ENCODE measurements at regions not wholly inside any gene's neighbourhood (a gene's known extent, or its start where the extent isn't known, plus 50 kb on each side); places are given as distances from the start of the nearest gene placed in this dataset.

DNA sequence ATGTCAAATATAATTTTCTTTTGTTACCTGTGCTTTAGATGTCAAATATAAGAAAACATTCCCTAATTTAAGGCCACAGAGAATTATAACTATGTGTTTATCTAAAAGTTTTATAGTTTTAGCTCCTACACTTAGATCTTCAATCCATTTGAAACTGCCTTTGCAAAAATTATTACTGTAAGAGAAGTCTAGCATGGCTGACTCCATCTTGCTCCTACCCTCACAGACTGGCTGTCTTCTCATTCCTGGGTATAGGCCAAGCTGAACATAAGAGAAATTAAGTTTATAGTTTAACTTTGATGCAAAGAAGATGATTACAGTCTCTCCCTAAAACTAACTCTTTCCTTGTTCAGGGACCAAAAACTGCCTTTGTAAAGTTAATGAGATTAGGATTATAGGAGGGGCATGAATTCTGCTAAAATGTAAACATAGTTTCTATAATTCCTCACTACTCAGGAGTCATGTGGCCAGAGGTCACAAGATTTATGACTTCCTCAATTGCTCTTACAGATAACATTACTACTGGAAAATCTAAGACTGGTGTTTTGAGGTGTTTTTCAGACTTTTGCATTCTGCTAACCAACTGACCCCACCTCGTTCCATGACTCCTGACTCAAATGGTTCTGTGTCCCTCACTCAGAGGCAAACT is 184.0 kb downstream of the BCHE start:
- ChIA-PET POLR2A (no interaction called here), CTCF (ENCODE audit: low intra/inter-chr PET ratio) (no interaction called here)
- Histone ChIP-seq H3K9me3 (replicated peaks; ENCODE audit: control insufficient read depth, insufficient read depth, low read depth, low read length) (no peaks in the 10 kb centered on the region), H3K4me2 (ENCODE audit: insufficient read depth, low read length) (no peak overlapping the region), H3K9ac (ENCODE audit: insufficient read depth in 1 of 2, low read depth in 2 of 2, low read length in 2 of 2) (no peak overlapping the region), H3K27me3 (ENCODE audit: control insufficient read depth in 2 of 2, insufficient read depth in 2 of 2, low read length in 2 of 2) (no peaks in the 10 kb centered on the region), H3K4me3 (no peak overlapping the region), H4K20me1 (replicated peaks; ENCODE audit: control insufficient read depth, insufficient read depth, low read length) (no peaks in the 10 kb centered on the region), H3K79me2 (ENCODE audit: control insufficient read depth, insufficient read depth, low read length) (no peaks in the 10 kb centered on the region), H3K9me1 (ENCODE audit: control insufficient read depth, insufficient read depth, low read length) (no peaks in the 10 kb centered on the region), H3K36me3 (ENCODE audit: control insufficient read depth, insufficient read depth, low read length) (no peaks in the 10 kb centered on the region), H2AFZ (ENCODE audit: low read depth, low read length) (no peak overlapping the region), H3K4me1 (replicated peaks in 1 of 2; ENCODE audit: control insufficient read depth in 2 of 2, insufficient read depth in 2 of 2, low read length in 2 of 2) (no peaks in the 10 kb centered on the region), H3K27ac (ENCODE audit: extremely low read depth, low read depth, low read length) (no peak overlapping the region)
- 0% methylated on average over 1 of the region's 1 CpG for WGBS (ENCODE audit: insufficient coverage, low coverage, missing lambda C conversion rate)
- ATAC-seq (no peak), DNase-seq (ENCODE audit: extremely low read depth in 1 of 4, low spot score in 3 of 4) (no peak), FAIRE-seq (no peak)
- in situ Hi-C loops (cut with MboI) (no loop called here), intact Hi-C loops (cut with micrococcal nuclease) (no loop called here)
- TF ChIP-seq ZBTB17 (CRISPR knock-in tag; IDR thresholded peaks at IDR 0.05): 0 out of 2 replicates have a peak, but pooled peaks have one; percentile 22
- TF ChIP-seq NR2C1 (IDR thresholded peaks at IDR 0.05): no peak
- peak; percentile 53; the same call in 1 of the 2 replicates for TF ChIP-seq NR2C1 (tag; IDR thresholded peaks at IDR 0.05)
- peak; percentile 77; the same call in 1 of the 2 replicates for TF ChIP-seq ZNF79 (CRISPR knock-in tag; IDR thresholded peaks at IDR 0.05; ENCODE audit: low read depth)
- no peak for TF ChIP-seq ZNF75A (CRISPR knock-in tag; IDR thresholded peaks at IDR 0.05)
- no peak for TF ChIP-seq ZNF785 (CRISPR knock-in tag; IDR thresholded peaks at IDR 0.05)
- TF ChIP-seq MEIS2 (IDR thresholded peaks at IDR 0.05; ENCODE audit: partially characterized antibody): peak; percentile 27
- TF ChIP-seq E2F3 (CRISPR knock-in tag; IDR thresholded peaks at IDR 0.05): no peak
- TF ChIP-seq, protein P1, sequence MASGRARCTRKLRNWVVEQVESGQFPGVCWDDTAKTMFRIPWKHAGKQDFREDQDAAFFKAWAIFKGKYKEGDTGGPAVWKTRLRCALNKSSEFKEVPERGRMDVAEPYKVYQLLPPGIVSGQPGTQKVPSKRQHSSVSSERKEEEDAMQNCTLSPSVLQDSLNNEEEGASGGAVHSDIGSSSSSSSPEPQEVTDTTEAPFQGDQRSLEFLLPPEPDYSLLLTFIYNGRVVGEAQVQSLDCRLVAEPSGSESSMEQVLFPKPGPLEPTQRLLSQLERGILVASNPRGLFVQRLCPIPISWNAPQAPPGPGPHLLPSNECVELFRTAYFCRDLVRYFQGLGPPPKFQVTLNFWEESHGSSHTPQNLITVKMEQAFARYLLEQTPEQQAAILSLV (tag; IDR thresholded peaks at IDR 0.05): no peak
- TF ChIP-seq PRMT5 (CRISPR knock-in tag; IDR thresholded peaks at IDR 0.05): no peak
- TF ChIP-seq, protein P2, sequence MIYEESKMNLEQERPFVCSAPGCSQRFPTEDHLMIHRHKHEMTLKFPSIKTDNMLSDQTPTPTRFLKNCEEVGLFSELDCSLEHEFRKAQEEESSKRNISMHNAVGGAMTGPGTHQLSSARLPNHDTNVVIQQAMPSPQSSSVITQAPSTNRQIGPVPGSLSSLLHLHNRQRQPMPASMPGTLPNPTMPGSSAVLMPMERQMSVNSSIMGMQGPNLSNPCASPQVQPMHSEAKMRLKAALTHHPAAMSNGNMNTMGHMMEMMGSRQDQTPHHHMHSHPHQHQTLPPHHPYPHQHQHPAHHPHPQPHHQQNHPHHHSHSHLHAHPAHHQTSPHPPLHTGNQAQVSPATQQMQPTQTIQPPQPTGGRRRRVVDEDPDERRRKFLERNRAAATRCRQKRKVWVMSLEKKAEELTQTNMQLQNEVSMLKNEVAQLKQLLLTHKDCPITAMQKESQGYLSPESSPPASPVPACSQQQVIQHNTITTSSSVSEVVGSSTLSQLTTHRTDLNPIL (CRISPR knock-in tag; IDR thresholded peaks at IDR 0.05): no peak
- TF ChIP-seq ZNF311 (CRISPR knock-in tag; IDR thresholded peaks at IDR 0.05): peak; percentile 91
- no peak for TF ChIP-seq SIN3B (IDR thresholded peaks at IDR 0.05; ENCODE audit: low read depth)
- TF ChIP-seq, protein P3, sequence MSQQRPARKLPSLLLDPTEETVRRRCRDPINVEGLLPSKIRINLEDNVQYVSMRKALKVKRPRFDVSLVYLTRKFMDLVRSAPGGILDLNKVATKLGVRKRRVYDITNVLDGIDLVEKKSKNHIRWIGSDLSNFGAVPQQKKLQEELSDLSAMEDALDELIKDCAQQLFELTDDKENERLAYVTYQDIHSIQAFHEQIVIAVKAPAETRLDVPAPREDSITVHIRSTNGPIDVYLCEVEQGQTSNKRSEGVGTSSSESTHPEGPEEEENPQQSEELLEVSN (IDR thresholded peaks at IDR 0.05; ENCODE audit: borderline replicate concordance in 1 of 2, extremely low read depth in 1 of 2, insufficient read depth in 1 of 2, insufficient read length in 1 of 2, low read depth in 1 of 2, low read length in 1 of 2, poor library complexity in 1 of 2, severe bottlenecking in 1 of 2): no peak
- no peak for TF ChIP-seq CXXC5 (CRISPR knock-in tag; IDR thresholded peaks at IDR 0.05)
- no peak for TF ChIP-seq PYGO2 (tag; IDR thresholded peaks at IDR 0.05)
- TF ChIP-seq SRSF3 (IDR thresholded peaks at IDR 0.05; ENCODE audit: insufficient read depth, low read length): no peak
- no TSS peak for BruUV-seq (replicated peaks)
